IPS-11a (cell line): ENCODE measurements at regions not wholly inside any gene's neighbourhood (a gene's known extent, or its start where the extent isn't known, plus 50 kb on each side); places are given as distances from the start of the nearest gene placed in this dataset.

Experiments used
- H3K4me3 ChIP-seq: one replicate; pipeline ENCODE4 v1.5.1; 2013; ENCODE audit warnings: low read depth, low read length, control low read depth

DNA sequence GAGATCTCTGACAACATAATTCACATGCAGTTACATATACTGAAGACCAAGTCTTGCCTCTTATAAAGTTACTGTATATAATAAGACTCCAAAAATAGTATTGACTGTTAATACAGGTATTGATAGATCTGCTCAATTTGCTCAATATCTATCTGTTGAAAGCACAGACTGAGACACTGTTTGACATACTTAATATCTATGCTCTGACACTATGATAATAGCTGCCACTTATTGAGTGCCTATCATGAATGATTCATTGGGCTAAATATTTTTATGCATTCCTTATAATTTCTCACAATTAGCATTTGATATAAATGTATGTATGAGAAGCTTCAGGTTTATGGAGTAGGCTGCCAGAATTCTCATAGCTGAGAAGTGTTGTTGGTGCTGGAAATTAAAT, 1600.9 kb upstream of the IGFBP7 start:
- H3K4me3 ChIP-seq: no peak overlapping the region

DNA sequence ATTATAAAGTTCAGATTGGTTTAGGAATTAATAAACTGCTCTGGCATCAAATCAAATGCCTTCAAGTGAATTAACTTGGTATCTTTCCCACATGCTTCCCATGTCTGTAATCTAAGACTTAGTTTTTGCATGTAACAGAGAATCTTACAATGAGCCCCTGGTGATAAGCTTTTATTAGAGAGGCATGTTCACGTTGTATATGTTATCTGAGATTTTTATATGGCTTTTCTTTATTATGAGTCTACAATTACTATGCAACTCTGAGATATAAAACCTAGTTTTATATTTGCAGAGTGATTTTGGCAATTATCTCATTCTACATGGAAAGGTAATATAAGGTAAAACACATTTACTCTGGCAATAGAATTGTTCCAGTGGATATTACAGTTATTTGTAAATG, 1578.4 kb upstream of the IGFBP7 start:
- no peak overlapping the region for H3K4me3 ChIP-seq

GRCh38 chr4:58679886-58680285, 1569.7 kb upstream of the IGFBP7 start:
- H3K4me3 ChIP-seq: no peak overlapping the region

GRCh38 chr4:58679051-58679450, 1568.9 kb upstream of the IGFBP7 start:
- no peak overlapping the region for H3K4me3 ChIP-seq

DNA sequence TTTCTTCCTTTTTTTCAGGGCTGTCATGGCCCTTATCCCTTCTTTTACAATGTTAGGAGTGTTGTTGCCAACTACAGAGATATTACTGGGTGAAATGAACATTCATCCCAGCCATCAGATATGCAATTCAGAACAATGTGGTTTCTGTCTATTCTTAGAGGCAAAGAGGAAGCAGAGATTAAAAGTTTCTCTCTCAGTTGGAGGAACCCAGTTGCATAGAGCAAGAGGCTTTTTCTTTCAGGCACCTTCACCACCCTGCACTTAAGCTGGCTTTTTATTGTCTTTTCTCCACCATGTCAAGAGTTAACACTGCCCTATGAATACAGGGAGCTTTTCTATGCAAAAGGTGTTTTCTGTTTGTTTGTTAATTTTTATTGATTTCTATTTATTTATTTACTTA, 1559.6 kb upstream of the IGFBP7 start:
- no peak overlapping the region for H3K4me3 ChIP-seq

- H3K4me3 ChIP-seq: no peak overlapping the region
Measured at GRCh38 chr4:58665649-58666048, 1555.5 kb upstream of the IGFBP7 start.

GRCh38 chr4:58658701-58659100, 1548.5 kb upstream of the IGFBP7 start:
- H3K4me3 ChIP-seq: no peak overlapping the region

DNA sequence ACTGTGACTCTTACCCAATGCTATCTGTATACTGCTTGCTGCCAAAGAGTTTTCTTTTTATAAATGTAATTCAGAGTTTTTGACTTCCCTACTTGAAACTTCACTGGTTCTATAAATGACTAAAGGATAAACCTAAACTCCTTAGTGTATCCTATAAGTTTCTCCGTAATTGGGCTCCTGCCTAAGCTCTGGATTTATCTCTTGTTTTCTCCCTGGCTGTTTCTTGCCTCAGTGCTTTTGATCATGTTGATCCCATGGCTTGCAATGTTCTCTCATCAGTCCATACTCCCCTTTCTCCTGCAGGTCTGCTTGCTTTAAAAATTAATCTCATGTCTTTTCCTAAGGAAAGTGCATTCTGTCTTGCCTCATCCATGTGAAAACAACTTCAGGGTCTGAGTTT, 1543.1 kb upstream of the IGFBP7 start:
- H3K4me3 ChIP-seq: no peak overlapping the region

DNA sequence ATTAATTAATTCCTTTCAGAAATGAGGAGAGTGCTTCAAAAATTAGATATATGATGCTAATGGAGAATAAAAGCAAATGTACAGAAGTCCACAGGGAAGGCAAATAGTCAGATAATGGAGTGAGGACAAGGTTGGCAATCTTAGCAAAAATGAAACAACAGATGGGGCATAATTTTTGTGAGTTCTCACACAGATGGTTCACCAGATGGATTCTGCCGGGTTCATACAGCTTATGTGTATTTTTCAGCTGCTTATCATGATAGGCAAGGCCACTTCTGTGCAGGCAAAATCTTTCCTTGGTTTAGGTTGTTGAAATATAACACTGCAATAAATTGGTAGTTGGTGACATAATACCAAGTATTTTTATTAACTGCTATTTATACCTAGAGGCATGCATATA, 1539.0 kb upstream of the IGFBP7 start:
- no peak overlapping the region for H3K4me3 ChIP-seq

GRCh38 chr4:58646126-58646525, 1535.9 kb upstream of the IGFBP7 start:
- H3K4me3 ChIP-seq: no peak overlapping the region

GRCh38 chr4:58644549-58644948, 1534.4 kb upstream of the IGFBP7 start:
- no peak overlapping the region for H3K4me3 ChIP-seq

GRCh38 chr4:58636381-58636780, 1526.2 kb upstream of the IGFBP7 start:
- H3K4me3 ChIP-seq: no peak overlapping the region

DNA sequence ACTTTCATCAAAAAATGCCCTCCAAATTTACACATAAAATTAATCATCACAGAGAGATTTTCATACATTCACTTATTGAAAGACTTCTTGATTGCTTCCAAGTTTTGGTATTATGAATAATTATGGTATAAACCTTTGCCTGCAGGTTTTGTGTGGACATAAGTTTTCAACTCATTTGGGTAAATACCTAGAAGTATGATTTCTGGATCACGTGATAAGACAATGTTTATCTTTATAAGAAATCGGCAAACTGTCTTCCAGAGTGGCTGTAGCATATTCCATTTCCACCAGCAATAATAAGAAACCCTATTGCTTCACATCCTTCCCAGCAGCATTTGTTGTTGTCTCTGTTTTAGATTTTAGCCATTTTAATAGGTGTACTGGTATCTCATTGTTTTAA, 1507.0 kb upstream of the IGFBP7 start:
- no peak overlapping the region for H3K4me3 ChIP-seq

GRCh38 chr4:58611012-58611411, 1500.8 kb upstream of the IGFBP7 start:
- no peak overlapping the region for H3K4me3 ChIP-seq

DNA sequence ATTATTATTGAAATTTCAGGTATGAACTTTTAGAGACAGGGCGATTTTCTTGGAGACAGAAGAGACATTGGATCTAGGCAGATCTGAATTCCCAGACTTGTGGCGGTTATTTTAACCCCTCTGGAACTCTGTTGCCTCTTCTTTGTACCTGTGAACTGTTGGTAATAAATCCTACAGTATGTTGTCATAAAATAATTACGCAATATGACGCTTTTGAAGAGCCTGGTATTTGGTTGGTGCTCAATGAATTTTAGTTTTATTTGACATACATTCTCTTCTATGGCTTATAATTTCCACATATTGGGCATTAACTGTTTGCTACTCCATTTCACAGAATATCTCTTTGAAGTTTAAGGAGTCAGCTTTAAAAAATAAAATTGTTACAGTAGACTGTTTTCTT, 1496.1 kb upstream of the IGFBP7 start:
- H3K4me3 ChIP-seq: no peak overlapping the region

DNA sequence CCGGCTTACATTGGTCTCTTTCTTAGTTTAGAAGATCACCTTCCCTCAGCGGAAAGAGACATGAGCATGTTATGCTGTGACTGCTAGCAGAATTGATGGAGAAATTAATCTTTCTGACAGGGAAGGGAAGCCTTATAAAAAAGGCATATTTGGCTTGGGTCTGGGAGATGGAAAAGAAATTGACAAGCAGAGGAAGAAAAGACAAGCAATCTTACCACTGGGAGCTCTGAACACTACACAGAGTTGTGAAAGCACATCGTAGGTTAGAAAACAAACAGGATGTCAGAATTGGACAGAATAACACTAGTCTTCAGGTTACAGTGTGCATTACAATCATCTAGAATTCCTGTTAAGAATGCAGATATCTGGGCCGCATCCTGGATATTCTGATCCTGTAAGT, 1493.8 kb upstream of the IGFBP7 start:
- H3K4me3 ChIP-seq: no peak overlapping the region

- no peak overlapping the region for H3K4me3 ChIP-seq
Measured at GRCh38 chr4:58602731-58603359, 1492.7 kb upstream of the IGFBP7 start.

DNA sequence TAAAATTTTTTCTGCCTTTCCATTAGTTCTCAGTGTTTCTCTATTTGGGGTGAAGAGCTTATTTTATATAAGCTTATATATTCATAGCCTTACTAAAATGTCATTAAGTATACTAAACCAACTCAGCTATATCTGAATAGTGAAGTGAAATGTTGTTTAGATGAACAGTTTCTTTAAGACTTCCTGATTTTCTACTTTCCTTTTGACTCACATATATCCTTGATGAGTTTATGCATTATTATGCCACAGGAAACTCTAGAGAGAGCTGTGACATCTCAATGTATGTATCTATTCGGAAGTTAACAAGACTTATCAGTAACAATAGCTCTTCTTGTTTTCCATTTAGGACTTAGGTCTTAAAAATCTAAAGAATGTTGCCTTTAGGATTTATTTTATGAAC, 1491.8 kb upstream of the IGFBP7 start:
- H3K4me3 ChIP-seq: no peak overlapping the region

GRCh38 chr4:58600290-58600689, 1490.1 kb upstream of the IGFBP7 start:
- no peak overlapping the region for H3K4me3 ChIP-seq

DNA sequence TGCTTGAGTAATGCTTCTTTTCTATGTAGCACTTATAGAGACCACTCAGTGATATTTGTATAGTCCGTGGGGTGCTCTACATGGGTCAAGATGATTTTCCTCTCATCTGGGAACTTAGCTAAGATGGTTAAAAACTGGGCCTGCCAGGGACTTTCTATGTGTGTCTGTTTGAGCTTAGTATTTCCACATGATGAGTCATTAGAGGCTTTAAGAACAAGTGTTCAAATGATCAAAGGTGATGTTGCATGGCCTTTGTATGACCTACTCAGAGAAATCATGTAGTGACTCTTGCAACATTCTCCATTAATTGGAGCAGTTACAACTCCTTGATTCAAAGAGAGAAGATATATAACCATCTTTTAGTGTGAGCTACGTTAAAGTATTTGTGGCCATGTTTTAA, 1480.5 kb upstream of the IGFBP7 start:
- no peak overlapping the region for H3K4me3 ChIP-seq

DNA sequence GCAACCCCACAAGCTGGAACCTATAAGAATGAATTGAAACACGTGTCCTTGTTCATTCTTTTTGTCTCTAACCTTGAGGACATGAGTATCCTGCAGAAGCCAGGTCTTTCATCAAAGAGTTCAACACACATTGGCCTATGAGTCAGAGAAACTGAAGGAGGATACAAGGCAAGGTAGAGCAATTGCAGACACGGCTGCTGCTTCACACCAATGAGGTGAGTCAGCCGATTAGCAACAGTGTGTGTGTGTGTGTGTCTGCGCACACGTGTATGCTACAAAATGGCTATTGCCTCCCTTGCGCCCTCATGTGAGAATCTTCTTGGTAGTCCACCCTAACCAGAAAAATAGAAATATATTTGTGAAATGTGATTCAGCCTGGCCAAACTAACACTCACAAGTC, 1477.7 kb upstream of the IGFBP7 start:
- no peak overlapping the region for H3K4me3 ChIP-seq

- H3K4me3 ChIP-seq: no peak overlapping the region
Measured at GRCh38 chr4:58566260-58566659, 1456.1 kb upstream of the IGFBP7 start.

GRCh38 chr4:58564695-58565475, 1454.7 kb upstream of the IGFBP7 start:
- no peak overlapping the region for H3K4me3 ChIP-seq
